Activated naive CD4-positive, alpha-beta T cell treated with anti-CD3 and anti-CD28 coated beads, Interleukin-2, amount 50 U/mL, for 72 hours (primary cell): ENCODE measurements at regions not wholly inside any gene's neighbourhood (a gene's known extent, or its start where the extent isn't known, plus 50 kb on each side); places are given as distances from the start of the nearest gene placed in this dataset.

ENCODE experiments used
- ATAC-seq, 2 donors: fragments of 150-1000 bp; cut with Tn5 transposase; 2 replicates each; pipeline ENCODE4 v1.10.0; 2021; ENCODE audit warnings: mild to moderate bottlenecking in 2 of 2, moderate library complexity in 2 of 2
- DNase-seq, 2 donors: peaks; one replicate each; pipeline ENCODE4 v3.0.0; 2021 to 2022; ENCODE audit warnings: low spot score in 2 of 2
- H3K27ac Mint-ChIP-seq, 2 donors: one replicate each; pipeline ENCODE4 v1.8.0; 2022; ENCODE audit warnings: mild to moderate bottlenecking in 2 of 2, mixed read lengths in 2 of 2
- H3K36me3 Mint-ChIP-seq, 2 donors: one replicate each; pipeline ENCODE4 v1.8.0; 2022; ENCODE audit warnings: mixed read lengths in 2 of 2
- H3K9me3 Mint-ChIP-seq, 2 donors: one replicate each; pipeline ENCODE4 v1.8.0; 2022; ENCODE audit warnings: mixed read lengths in 2 of 2

GRCh38 chr5:44619875-44620610, 188.7 kb upstream of the MRPS30 start:
- ATAC-seq (no peak), DNase-seq (no peak)
- Mint-ChIP-seq H3K36me3 (no peaks in the 10 kb centered on the region), H3K9me3 (no peaks in the 10 kb centered on the region), H3K27ac (no peak overlapping the region)

- ATAC-seq (no peak), DNase-seq (no peak)
- Mint-ChIP-seq H3K36me3 (no peaks in the 10 kb centered on the region), H3K27ac (no peak overlapping the region), H3K9me3 (no peaks in the 10 kb centered on the region)
Observed at GRCh38 chr5:44614845-44615244, 193.9 kb upstream of the MRPS30 start.

DNA sequence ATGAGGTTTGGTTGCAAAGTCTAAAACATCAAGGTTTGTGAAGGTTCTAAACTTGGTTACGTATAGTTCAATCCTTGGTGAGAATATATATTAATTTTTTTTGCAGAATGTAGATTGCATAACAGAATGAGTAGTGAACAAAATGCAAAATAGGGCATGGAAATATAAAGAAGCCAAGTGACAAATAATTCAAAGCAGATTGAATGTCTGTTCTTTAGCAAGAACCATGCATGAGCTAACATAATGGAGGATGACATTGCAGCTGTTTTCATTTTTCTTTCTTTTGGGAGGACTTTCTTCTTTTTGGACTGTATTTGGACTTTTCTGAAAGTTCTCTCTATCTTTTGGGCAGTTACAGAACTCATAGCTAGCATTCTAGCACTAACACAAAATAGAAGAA, 194.8 kb upstream of the MRPS30 start:
- H3K36me3 Mint-ChIP-seq: no peaks in the 10 kb centered on the region
- H3K9me3 Mint-ChIP-seq: no peaks in the 10 kb centered on the region
- H3K27ac Mint-ChIP-seq: no peak overlapping the region
- DNase-seq: no peak
- ATAC-seq: no peak

GRCh38 chr5:44605926-44606325, 202.8 kb upstream of the MRPS30 start:
- DNase-seq: no peak
- Mint-ChIP-seq H3K9me3 (peaks cover 19 to 20% of the 10 kb centered on the region in 2 donors), H3K36me3 (peaks cover 0 to 6% of the 10 kb centered on the region in 2 donors), H3K27ac (no peak overlapping the region)
- no peak for ATAC-seq

DNA sequence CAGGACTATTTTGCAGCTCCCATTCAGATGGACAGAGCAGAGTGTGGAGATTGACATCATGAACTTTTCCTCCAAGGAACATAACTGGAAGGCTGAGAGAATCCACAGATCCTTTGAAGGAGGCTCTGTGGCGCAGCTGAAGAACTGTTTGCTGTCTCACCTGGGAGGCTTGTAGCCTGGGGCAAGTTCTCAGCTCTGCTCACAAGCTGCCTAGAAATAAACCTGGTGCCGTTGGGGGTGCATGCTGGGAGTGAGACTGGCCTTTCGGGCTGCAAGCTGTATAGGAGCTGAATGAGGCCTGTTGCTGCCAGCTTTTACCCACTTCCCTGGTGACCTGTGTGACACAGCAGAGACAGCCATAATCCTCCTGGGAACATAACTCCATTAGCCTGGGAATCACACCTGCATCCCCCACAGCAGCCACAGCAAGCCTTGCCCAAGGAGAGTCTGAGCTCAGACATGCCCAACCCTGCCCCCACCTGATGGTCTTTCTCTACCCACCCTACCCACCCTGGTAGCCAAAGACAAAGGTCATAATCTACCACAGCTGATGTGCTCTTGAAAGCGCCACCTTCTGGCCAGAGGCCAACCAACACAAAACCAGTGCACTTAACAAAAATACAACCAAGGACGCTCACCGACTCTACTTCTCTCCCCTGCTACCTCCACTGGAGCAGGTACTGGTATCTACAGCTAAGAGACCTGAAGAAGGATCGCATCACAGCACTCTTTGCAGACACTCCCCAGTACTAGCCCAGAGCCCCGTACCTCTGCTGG, 205.1 kb upstream of the MRPS30 start:
- ATAC-seq: no peak
- Mint-ChIP-seq H3K9me3 (peaks cover 17 to 19% of the 10 kb centered on the region in 2 donors), H3K36me3 (peaks cover 0 to 6% of the 10 kb centered on the region in 2 donors), H3K27ac (no peak overlapping the region)
- DNase-seq: no peak

- peaks cover 20 to 22% of the 10 kb centered on the region in 2 donors for H3K9me3 Mint-ChIP-seq
Observed at GRCh38 chr5:44574678-44575077, 185.5 kb upstream of the FGF10 start.

GRCh38 chr5:44568519-44568918, 179.3 kb upstream of the FGF10 start:
- Mint-ChIP-seq H3K9me3 (peaks cover 11 to 24% of the 10 kb centered on the region in 2 donors), H3K36me3 (no peaks in the 10 kb centered on the region), H3K27ac (no peak overlapping the region)
- ATAC-seq (no peak), DNase-seq (no peak)

More at GRCh38 chr5:44574678-44575077, 185.5 kb upstream of the FGF10 start:
- no peak overlapping the region for H3K27ac Mint-ChIP-seq
- DNase-seq (no peak), ATAC-seq (no peak)
- peaks cover 0 to 8% of the 10 kb centered on the region in 2 donors for H3K36me3 Mint-ChIP-seq

DNA sequence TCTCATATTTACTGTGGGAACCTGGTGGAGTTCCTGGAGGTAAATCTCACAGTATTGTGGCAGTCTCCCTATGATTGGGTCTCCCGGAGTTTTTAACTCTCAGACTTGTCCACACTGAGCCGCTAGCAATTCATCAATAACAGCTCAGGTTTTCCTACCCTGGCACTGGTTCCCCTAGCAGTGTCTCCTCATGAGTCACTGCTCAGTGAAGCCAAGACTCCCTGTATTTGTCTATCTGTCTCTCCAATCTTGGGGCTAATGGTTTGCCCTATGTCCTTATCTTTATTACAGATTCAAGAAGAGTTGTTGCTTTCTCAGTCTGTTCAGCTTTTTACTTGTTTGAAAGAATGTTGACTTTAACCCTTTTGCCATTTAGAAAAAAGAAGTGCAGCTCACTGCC, 176.7 kb upstream of the FGF10 start:
- Mint-ChIP-seq H3K9me3 (peaks cover 5 to 18% of the 10 kb centered on the region in 2 donors), H3K36me3 (no peaks in the 10 kb centered on the region), H3K27ac (no peak overlapping the region)
- ATAC-seq (no peak), DNase-seq (no peak)

GRCh38 chr5:44565360-44565759, 176.1 kb upstream of the FGF10 start:
- Mint-ChIP-seq H3K9me3 (peaks cover 5 to 17% of the 10 kb centered on the region in 2 donors), H3K27ac (no peak overlapping the region), H3K36me3 (no peaks in the 10 kb centered on the region)
- DNase-seq: no peak
- no peak for ATAC-seq

DNA sequence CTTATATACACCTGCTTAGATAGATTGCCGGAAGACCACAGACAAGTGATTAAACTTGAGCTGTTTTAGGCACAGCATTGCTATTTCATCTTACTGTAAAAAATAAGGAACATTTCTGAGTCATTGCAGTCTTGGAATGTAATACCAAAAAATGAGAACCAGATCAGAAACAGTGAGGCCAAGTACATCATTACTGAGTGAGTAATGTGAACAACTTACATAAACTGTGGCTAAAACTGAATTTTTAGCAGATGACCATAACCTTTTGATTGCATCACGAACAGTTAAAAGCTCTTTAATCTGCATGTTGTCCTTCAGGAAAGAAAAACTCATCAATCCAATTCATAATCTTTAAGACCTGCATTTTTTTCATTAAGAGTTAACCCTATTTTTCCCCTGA, 157.1 kb upstream of the FGF10 start:
- no peaks in the 10 kb centered on the region for H3K36me3 Mint-ChIP-seq
- H3K27ac Mint-ChIP-seq: no peak overlapping the region
- H3K9me3 Mint-ChIP-seq: peaks cover 3% of the 10 kb centered on the region in 2 donors
- DNase-seq (no peak), ATAC-seq (no peak)

- Mint-ChIP-seq H3K36me3 (no peaks in the 10 kb centered on the region), H3K9me3 (no peaks in the 10 kb centered on the region), H3K27ac (no peak overlapping the region)
- DNase-seq: no peak
- no peak for ATAC-seq
Observed at GRCh38 chr5:44543511-44543910, 154.3 kb upstream of the FGF10 start.

GRCh38 chr5:44542470-44542869, 153.2 kb upstream of the FGF10 start:
- H3K36me3 Mint-ChIP-seq: no peaks in the 10 kb centered on the region
- no peaks in the 10 kb centered on the region for H3K9me3 Mint-ChIP-seq
- H3K27ac Mint-ChIP-seq: no peak overlapping the region
- ATAC-seq: no peak
- no peak for DNase-seq

- Mint-ChIP-seq H3K9me3 (no peaks in the 10 kb centered on the region), H3K36me3 (no peaks in the 10 kb centered on the region), H3K27ac (no peak overlapping the region)
- ATAC-seq: no peak
- no peak for DNase-seq
Observed at GRCh38 chr5:44539602-44539919, 150.3 kb upstream of the FGF10 start.

DNA sequence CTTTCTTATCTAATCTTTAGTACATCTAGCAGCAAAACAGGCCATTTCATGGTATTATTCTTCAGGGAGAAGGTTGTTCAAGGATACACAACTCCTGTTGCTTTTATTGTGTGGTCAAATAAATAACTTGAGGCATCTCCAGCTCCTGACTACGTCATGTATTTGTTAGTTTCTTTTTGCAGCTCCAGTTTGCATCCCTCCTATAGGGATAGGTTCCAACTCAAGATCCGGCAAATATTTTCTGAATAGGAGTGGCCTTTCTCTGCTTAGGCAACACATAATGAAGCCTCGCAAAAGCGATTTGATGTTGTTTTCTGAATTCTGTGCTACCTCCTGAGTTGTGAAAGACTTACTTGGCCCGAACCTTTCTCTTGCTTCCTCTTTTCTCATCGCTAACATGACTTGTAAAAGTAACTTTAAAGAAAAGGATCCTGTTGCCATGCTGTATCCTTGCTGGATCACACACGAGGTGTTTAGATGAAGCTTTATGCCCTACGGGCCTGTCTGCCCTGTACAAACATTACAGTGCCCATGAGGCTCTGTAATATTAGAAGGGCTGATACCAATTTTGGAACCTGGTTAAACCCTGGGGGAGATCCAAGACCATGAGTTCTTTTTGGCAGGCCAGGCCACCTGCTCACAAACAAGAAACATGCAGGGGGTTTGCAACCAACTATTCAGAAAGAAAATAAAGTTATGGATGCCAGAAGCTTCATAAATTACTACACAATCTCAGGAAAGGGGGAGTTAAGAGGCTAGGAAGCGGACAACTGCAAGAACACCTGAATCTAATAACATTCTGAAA, 149.8 kb upstream of the FGF10 start:
- ATAC-seq (no peak), DNase-seq (no peak)
- Mint-ChIP-seq H3K27ac (no peak overlapping the region), H3K36me3 (no peaks in the 10 kb centered on the region), H3K9me3 (no peaks in the 10 kb centered on the region)

GRCh38 chr5:44536650-44537260, 147.5 kb upstream of the FGF10 start:
- peaks cover 0 to 9% of the 10 kb centered on the region in 2 donors for H3K9me3 Mint-ChIP-seq
- DNase-seq: peak in 1 of 2 donors; percentile 6
- no peaks in the 10 kb centered on the region for H3K36me3 Mint-ChIP-seq
- ATAC-seq: no peak
- no peak overlapping the region for H3K27ac Mint-ChIP-seq

- peaks cover 0 to 9% of the 10 kb centered on the region in 2 donors for H3K9me3 Mint-ChIP-seq
Observed at GRCh38 chr5:44535621-44536020, 146.4 kb upstream of the FGF10 start.

DNA sequence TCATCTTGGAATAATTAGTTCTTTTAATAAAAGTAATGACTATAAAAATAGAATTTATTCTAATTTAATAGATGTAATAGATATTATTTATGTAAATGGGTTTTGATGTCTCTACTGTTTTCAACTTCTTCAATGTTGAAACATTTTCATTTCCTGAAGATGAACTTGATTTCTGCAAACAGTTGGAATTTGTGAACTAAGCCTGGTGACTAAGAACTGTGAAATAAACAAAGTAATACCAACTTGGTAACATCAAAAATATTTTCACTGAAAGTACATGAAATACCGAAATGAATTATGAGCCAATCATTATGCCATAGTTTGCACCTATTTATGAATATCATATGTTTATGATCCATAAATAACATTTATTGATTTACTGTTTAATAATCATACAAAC, 143.8 kb upstream of the FGF10 start:
- H3K9me3 Mint-ChIP-seq: peaks cover 0 to 20% of the 10 kb centered on the region in 2 donors
- H3K27ac Mint-ChIP-seq: no peak overlapping the region
- no peaks in the 10 kb centered on the region for H3K36me3 Mint-ChIP-seq
- ATAC-seq: no peak
- DNase-seq: no peak

More at GRCh38 chr5:44535621-44536020, 146.4 kb upstream of the FGF10 start:
- DNase-seq (no peak), ATAC-seq (no peak)
- Mint-ChIP-seq H3K27ac (no peak overlapping the region), H3K36me3 (no peaks in the 10 kb centered on the region)
